Gastrocnemius medialis (tissue), 4 donors: ENCODE measurements at regions not wholly inside any gene's neighbourhood (a gene's known extent, or its start where the extent isn't known, plus 50 kb on each side); places are given as distances from the start of the nearest gene placed in this dataset.
A peak's percentile ranks its signal among the peaks of the same experiment; 100 is the strongest.

Source experiments
- ATAC-seq, 2 donors: fragments of 150-250 bp; one replicate each; pipeline ENCODE4 v1.9.1; 2016
- DNase-seq, 2 donors: peaks; one replicate each; pipeline ENCODE4 v3.0.0-alpha.2; 2019
- H3K27ac ChIP-seq, 4 donors: fragments of 200-600 bp; sonication (generic); 1 replicate in 1 of 4; 2 replicates in 3 of 4; pipeline ENCODE4 v1.5.1; 2016 to 2018; ENCODE audit warnings: mild to moderate bottlenecking in 2 of 4, moderate library complexity in 1 of 4
- H3K27me3 ChIP-seq, 3 donors: fragments of 200-600 bp; sonication (generic) in 2 of 3; 1 replicate in 1 of 3; 2 replicates in 2 of 3; pipeline versions ENCODE4 v1.5.1 to v1.6.0; 2016 to 2019; ENCODE audit warnings: mild to moderate bottlenecking in 1 of 3, moderate library complexity in 1 of 3
- H3K36me3 ChIP-seq, 2 donors: fragments of 200-600 bp; sonication (generic) in 1 of 2; one replicate each; pipeline ENCODE4 v1.5.1; 2017 to 2018
- H3K4me1 ChIP-seq, 2 donors: fragments of 200-600 bp; sonication (generic) in 1 of 2; one replicate each; pipeline ENCODE4 v1.5.1; 2016 to 2017; ENCODE audit warnings: mild to moderate bottlenecking in 2 of 2
- H3K4me3 ChIP-seq, 4 donors: fragments of 200-600 bp; sonication (generic) in 3 of 4; 1 replicate in 1 of 4; 2 replicates in 3 of 4; pipeline ENCODE4 v1.5.1; 2016 to 2019; ENCODE audit warnings: mild to moderate bottlenecking in 2 of 4
- H3K9me3 ChIP-seq, 3 donors: fragments of 200-600 bp; sonication (generic) in 2 of 3; 1 replicate in 1 of 3; 2 replicates in 2 of 3; pipeline ENCODE4 v1.5.1; 2016 to 2019
- POLR2A ChIP-seq, 2 donors: fragments of 450-650 bp; IDR thresholded peaks; one replicate each; pipeline ENCODE4 v1.6.1; 2017; ENCODE audit warnings: antibody characterized with exemption in 2 of 2, mild to moderate bottlenecking in 2 of 2, moderate library complexity in 2 of 2
- in situ Hi-C, 4 donors: fragments of 200-750 bp; cut with MboI; loops; one replicate each; pipeline versions ENCODE4 v1.15.0 to v1.8.0; 2017; ENCODE audit warnings: low sequenced_read_pairs in 4 of 4
- intact Hi-C: fragments of 100-400 bp; cut with DNase I; formaldehyde crosslinking; loops from one replicate; pipeline ENCODE4 v1.15.1; 2023; ENCODE audit warnings: low total_unique reads
- TF ChIP-seq, protein P1 (sequence below), 5 experiments: fragments of 450-650 bp in 3 of 5; fragments of 200-600 bp in 2 of 5; sonication (generic) in 2 of 5; IDR thresholded peaks in 4 of 5; conservative IDR thresholded peaks in 1 of 5; 1 replicate in 4 of 5; 2 replicates in 1 of 5; pipeline ENCODE4 v1.5.1; 2016 to 2019; ENCODE audit warnings: antibody characterized with exemption in 5 of 5, mild to moderate bottlenecking in 3 of 5, moderate library complexity in 3 of 5

DNA sequence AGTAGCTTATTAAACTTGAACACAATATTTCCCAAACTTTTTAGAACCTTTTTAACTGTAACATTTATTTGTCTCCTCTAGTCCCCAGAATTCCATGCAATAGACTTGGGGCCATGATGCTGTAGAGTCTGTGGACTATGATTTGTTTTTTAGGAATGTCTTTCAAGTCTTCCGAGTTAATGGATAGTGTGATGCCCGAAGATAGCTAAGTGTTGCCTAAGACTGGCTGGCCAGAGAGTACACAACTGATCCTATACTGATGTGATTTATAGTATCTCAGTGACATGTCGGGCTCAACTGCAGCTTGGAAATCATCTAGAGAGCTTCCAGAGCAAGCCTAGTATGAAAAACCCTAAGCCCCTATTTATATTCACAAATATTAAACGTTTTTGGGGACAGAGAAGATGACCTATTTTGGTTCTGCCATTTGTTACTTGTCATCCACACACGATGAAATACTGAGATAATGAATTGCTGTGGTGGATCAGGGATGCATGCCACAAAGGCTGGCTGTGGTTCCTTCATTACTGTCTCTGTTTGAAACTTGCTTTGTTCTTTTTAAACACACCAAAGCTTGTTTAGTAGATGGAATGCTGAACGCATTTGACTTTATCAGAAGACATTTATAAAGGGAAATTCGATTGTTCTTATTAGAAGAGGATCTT is 507.4 kb downstream of the TAFA4 start:
- H3K27ac ChIP-seq: no peak overlapping the region
- no peak overlapping the region for H3K4me3 ChIP-seq
- in situ Hi-C loops: no loop called here
- H3K36me3 ChIP-seq: no peaks in the 10 kb centered on the region
- intact Hi-C loops: no loop called here
- no peaks in the 10 kb centered on the region for H3K4me1 ChIP-seq
- no peaks in the 10 kb centered on the region for H3K27me3 ChIP-seq
- DNase-seq: no peak
- TF ChIP-seq POLR2A (IDR thresholded peaks at IDR 0.05): no peak
- TF ChIP-seq, protein P1, sequence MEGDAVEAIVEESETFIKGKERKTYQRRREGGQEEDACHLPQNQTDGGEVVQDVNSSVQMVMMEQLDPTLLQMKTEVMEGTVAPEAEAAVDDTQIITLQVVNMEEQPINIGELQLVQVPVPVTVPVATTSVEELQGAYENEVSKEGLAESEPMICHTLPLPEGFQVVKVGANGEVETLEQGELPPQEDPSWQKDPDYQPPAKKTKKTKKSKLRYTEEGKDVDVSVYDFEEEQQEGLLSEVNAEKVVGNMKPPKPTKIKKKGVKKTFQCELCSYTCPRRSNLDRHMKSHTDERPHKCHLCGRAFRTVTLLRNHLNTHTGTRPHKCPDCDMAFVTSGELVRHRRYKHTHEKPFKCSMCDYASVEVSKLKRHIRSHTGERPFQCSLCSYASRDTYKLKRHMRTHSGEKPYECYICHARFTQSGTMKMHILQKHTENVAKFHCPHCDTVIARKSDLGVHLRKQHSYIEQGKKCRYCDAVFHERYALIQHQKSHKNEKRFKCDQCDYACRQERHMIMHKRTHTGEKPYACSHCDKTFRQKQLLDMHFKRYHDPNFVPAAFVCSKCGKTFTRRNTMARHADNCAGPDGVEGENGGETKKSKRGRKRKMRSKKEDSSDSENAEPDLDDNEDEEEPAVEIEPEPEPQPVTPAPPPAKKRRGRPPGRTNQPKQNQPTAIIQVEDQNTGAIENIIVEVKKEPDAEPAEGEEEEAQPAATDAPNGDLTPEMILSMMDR (IDR thresholded peaks at IDR 0.05 in 4 of 5, conservative IDR thresholded peaks at IDR 0.05 in 1 of 5): no peak
- peak; percentile 74 to 87 for ATAC-seq
- no peaks in the 10 kb centered on the region for H3K9me3 ChIP-seq

DNA sequence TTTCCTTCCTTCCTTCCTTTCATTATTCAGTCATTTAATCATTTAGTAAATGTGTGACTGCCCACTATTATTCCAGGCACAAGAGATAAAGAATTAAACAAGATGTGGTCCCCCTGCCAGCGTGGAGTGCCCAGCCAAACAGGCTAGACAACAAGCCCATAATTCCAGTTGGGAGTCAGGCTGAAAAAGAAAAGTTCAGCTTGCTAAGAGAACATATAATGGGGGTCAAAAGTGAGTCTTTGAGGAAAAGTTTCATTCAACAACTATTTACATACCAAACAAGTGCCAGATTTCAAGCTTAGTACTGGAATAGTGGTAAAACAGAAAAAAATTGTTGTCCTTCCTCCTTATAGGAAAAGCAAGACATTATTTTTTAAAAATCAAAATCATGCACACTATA is 523.7 kb downstream of the TAFA4 start:
- Histone ChIP-seq H3K27ac (no peak overlapping the region), H3K27me3 (no peaks in the 10 kb centered on the region), H3K4me1 (no peaks in the 10 kb centered on the region), H3K36me3 (no peaks in the 10 kb centered on the region), H3K4me3 (no peak overlapping the region), H3K9me3 (no peaks in the 10 kb centered on the region)
- TF ChIP-seq, protein P1 (IDR thresholded peaks at IDR 0.05 in 4 of 5, conservative IDR thresholded peaks at IDR 0.05 in 1 of 5): no peak
- no peak for TF ChIP-seq POLR2A (IDR thresholded peaks at IDR 0.05)
- DNase-seq: no peak
- in situ Hi-C loops (no loop called here), intact Hi-C loops (no loop called here)
- no peak for ATAC-seq

DNA sequence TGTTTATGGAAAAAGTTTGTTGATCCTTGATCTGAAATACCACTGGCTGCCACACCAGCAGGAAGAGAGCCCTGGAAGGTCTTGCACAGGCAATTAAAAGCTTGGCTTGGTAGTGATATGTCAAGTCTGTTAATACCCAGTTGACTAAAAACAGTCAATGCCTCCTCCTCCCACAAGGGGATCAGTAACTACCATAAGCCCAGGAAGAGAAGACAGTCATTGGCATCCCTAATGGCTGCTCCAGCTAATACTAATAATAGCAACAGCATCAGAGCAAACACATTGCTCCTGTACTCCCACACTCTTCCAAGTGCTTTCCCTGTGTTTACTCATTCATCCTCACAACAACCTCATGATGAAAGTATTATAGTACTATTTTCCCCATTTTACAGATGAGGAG is 528.6 kb downstream of the TAFA4 start:
- intact Hi-C loops (no loop called here), in situ Hi-C loops (no loop called here)
- H3K27me3 ChIP-seq: no peaks in the 10 kb centered on the region
- H3K36me3 ChIP-seq: no peaks in the 10 kb centered on the region
- H3K9me3 ChIP-seq: no peaks in the 10 kb centered on the region
- no peak overlapping the region for H3K27ac ChIP-seq
- TF ChIP-seq, protein P1 (IDR thresholded peaks at IDR 0.05 in 4 of 5, conservative IDR thresholded peaks at IDR 0.05 in 1 of 5): no peak
- DNase-seq: no peak
- ATAC-seq: peak; percentile 33 to 66
- H3K4me3 ChIP-seq: no peak overlapping the region
- H3K4me1 ChIP-seq: no peaks in the 10 kb centered on the region

DNA sequence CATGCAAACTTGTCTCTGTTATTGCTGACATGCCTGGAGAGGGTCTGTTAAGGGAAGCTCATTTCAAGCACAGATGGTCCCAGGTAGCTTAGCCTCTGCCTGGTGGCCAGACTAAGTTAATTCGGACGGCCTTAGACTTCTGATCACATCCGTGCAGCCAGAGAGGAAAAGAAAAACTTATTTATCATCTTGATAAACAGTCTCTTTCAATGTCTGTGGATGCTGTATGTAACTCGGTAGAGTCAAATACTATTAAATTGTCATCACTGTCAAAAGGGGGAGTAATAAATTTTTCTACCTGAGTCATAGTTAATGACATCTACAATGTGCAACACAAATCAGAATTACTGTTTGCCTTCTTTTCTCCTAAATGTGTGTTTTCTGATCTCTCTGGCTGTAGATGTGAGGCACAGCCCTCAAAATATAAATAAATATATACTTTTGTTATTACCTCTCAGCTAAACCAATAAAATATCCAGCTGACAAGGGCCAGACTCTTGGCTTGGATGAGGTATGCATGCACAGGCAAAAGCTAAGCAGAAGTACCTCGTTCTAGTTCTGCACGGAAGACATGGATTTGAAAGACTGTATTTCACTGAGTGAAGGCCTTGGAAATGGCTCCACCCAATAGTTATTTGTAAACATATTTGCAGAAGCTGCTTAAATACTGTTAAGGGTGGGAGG is 530.0 kb downstream of the TAFA4 start:
- intact Hi-C loops: no loop called here

More for the DNA sequence above, 530.0 kb downstream of the TAFA4 start:
- no peak overlapping the region for H3K27ac ChIP-seq
- DNase-seq (no peak), ATAC-seq (no peak)
- TF ChIP-seq POLR2A (IDR thresholded peaks at IDR 0.05): no peak
- TF ChIP-seq, protein P1 (IDR thresholded peaks at IDR 0.05 in 4 of 5, conservative IDR thresholded peaks at IDR 0.05 in 1 of 5): no peak
- in situ Hi-C loops: no loop called here
- H3K36me3 ChIP-seq: no peaks in the 10 kb centered on the region
- H3K27me3 ChIP-seq: no peaks in the 10 kb centered on the region
- no peak overlapping the region for H3K4me3 ChIP-seq
- H3K4me1 ChIP-seq: no peaks in the 10 kb centered on the region
- H3K9me3 ChIP-seq: no peaks in the 10 kb centered on the region
